Ishikawa (cell line): ENCODE measurements at regions not wholly inside any gene's neighbourhood (a gene's known extent, or its start where the extent isn't known, plus 50 kb on each side); places are given as distances from the start of the nearest gene placed in this dataset.

ENCODE experiments used
- CEBPB ChIP-seq: IDR thresholded peaks from 2 replicates; pipeline ENCODE4 v1.6.1; 2012
- CREB1 ChIP-seq: IDR thresholded peaks from 2 replicates; pipeline ENCODE4 v1.6.1; 2012; ENCODE audit warnings: low read depth
- EGR1 ChIP-seq: IDR thresholded peaks from 2 replicates; pipeline ENCODE4 v1.6.1; 2012
- EP300 ChIP-seq: IDR thresholded peaks from 2 replicates; pipeline ENCODE4 v1.6.1; 2012; ENCODE audit warnings: borderline replicate concordance
- FOXM1 ChIP-seq: IDR thresholded peaks from 2 replicates; pipeline ENCODE4 v1.6.1; 2012; ENCODE audit warnings: low read depth, borderline replicate concordance
- MAX ChIP-seq: IDR thresholded peaks from 2 replicates; pipeline ENCODE4 v1.6.1; 2012
- NFIC ChIP-seq: IDR thresholded peaks from 2 replicates; pipeline ENCODE4 v1.6.1; 2012
- RAD21 ChIP-seq: IDR thresholded peaks from 2 replicates; pipeline ENCODE4 v1.6.1; 2012; ENCODE audit warnings: low read depth
- REST ChIP-seq: IDR thresholded peaks from 2 replicates; pipeline ENCODE4 v1.6.1; 2012; ENCODE audit warnings: low read depth, mild to moderate bottlenecking
- TAF1 ChIP-seq: IDR thresholded peaks from 2 replicates; pipeline ENCODE4 v1.6.1; 2012; ENCODE audit warnings: low read depth, mild to moderate bottlenecking
- TCF12 ChIP-seq: IDR thresholded peaks from 2 replicates; pipeline ENCODE4 v1.6.1; 2012; ENCODE audit warnings: low read depth
- TEAD4 ChIP-seq: IDR thresholded peaks from 2 replicates; pipeline ENCODE4 v1.6.1; 2012
- USF1 ChIP-seq: IDR thresholded peaks from 2 replicates; pipeline ENCODE4 v1.6.1; 2012
- YY1 ChIP-seq: IDR thresholded peaks from 2 replicates; pipeline ENCODE4 v1.6.1; 2012; ENCODE audit warnings: low read depth
- ZBTB7A ChIP-seq: IDR thresholded peaks from 2 replicates; pipeline ENCODE4 v1.6.1; 2012; ENCODE audit warnings: low read depth

- TF ChIP-seq TAF1 (no peak), TEAD4 (no peak), FOXM1 (no peak)
These were observed 60.6 kb upstream of the ATXN1 start for GRCh38 chr6:16821834-16822264.

- TF ChIP-seq RAD21 (peak; percentile 24; the same call in 1 of the 2 replicates), EP300 (no peak)
These were observed 58.5 kb upstream of the ATXN1 start for GRCh38 chr6:16819752-16820151.

- TF ChIP-seq EP300 (no peak), TEAD4 (no peak), USF1 (no peak), CREB1 (no peak), ZBTB7A (no peak), FOXM1 (no peak), MAX (no peak), NFIC (no peak), REST (no peak), EGR1 (no peak), TAF1 (no peak), TCF12 (no peak), YY1 (no peak), RAD21 (no peak), CEBPB (no peak)
These were observed 57.8 kb upstream of the ATXN1 start for GRCh38 chr6:16818992-16819626.

GRCh38 chr6:16817594-16817993 lies 56.3 kb upstream of the ATXN1 start:
- TF ChIP-seq FOXM1 (no peak), CEBPB (no peak), TEAD4 (no peak), NFIC (no peak)

- TF ChIP-seq RAD21 (no peak), USF1 (no peak), YY1 (no peak), EP300 (no peak), NFIC (no peak), TEAD4 (no peak), MAX (no peak), FOXM1 (no peak), CREB1 (no peak), REST (no peak), CEBPB (no peak), EGR1 (no peak), TCF12 (no peak), TAF1 (no peak), ZBTB7A (no peak)
These were observed 55.6 kb upstream of the ATXN1 start for GRCh38 chr6:16816891-16817290.

- TF ChIP-seq ZBTB7A (no peak), EP300 (no peak), NFIC (no peak), YY1 (no peak), TEAD4 (no peak), TCF12 (no peak), CEBPB (no peak), RAD21 (no peak), MAX (no peak), USF1 (no peak), CREB1 (no peak), FOXM1 (no peak), REST (no peak), EGR1 (no peak), TAF1 (no peak)
These were observed 51.7 kb upstream of the ATXN1 start for GRCh38 chr6:16812993-16813392.
